Activated T-helper 17 cell treated with anti-CD3 and anti-CD28 coated beads, Interleukin-2, amount 50 U/mL, for 72 hours (primary cell): ENCODE measurements at regions not wholly inside any gene's neighbourhood (a gene's known extent, or its start where the extent isn't known, plus 50 kb on each side); places are given as distances from the start of the nearest gene placed in this dataset.

Source experiments
- ATAC-seq: fragments of 150-1000 bp; cut with Tn5 transposase; replicated peaks from 2 replicates; pipeline ENCODE4 v1.10.0; 2021; ENCODE audit warnings: mild to moderate bottlenecking, moderate library complexity
- H3K27ac Mint-ChIP-seq: one replicate; pipeline ENCODE4 v1.8.0; 2022; ENCODE audit warnings: mixed read lengths
- H3K27me3 Mint-ChIP-seq: one replicate; pipeline ENCODE4 v1.8.0; 2022; ENCODE audit warnings: mixed read lengths
- H3K36me3 Mint-ChIP-seq: one replicate; pipeline ENCODE4 v1.8.0; 2022; ENCODE audit warnings: low read depth, mild to moderate bottlenecking, mixed read lengths
- H3K4me1 Mint-ChIP-seq: one replicate; pipeline ENCODE4 v1.8.0; 2022; ENCODE audit warnings: mixed read lengths
- H3K4me3 Mint-ChIP-seq: one replicate; pipeline ENCODE4 v1.8.0; 2022; ENCODE audit warnings: mild to moderate bottlenecking, mixed read lengths
- H3K9me3 Mint-ChIP-seq: one replicate; pipeline ENCODE4 v1.8.0; 2022; ENCODE audit warnings: mixed read lengths

GRCh38 chr3:150317469-150317868 lies 90.6 kb upstream of the TSC22D2 start:
- no peaks in the 10 kb centered on the region for H3K4me1 Mint-ChIP-seq
- no peak overlapping the region for H3K4me3 Mint-ChIP-seq
- no peak overlapping the region for H3K27ac Mint-ChIP-seq
- no peak for ATAC-seq
- H3K9me3 Mint-ChIP-seq = no peaks in the 10 kb centered on the region
- no peaks in the 10 kb centered on the region for H3K36me3 Mint-ChIP-seq
- H3K27me3 Mint-ChIP-seq = peaks cover 8% of the 10 kb centered on the region

DNA sequence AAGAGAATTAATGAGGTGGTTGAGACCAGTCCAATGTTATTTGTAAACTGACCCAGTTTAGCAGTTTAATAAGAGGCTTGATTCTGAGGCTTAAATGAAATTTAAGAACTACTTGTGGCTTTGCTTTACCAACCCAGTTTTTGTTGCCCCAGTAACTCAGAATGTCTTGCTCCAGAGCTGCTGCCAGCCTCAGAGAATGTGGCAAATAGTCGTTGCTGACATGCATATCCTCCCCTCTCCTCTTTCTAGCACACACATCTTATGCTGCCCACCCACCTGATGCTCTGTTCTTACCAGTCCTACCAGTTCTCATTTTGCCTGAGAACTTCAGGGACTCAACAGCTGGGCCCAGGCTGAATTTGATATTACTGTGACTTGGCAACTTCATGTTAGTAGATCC lies 92.4 kb upstream of the TSC22D2 start:
- no peak overlapping the region for H3K4me3 Mint-ChIP-seq
- no peak for ATAC-seq

GRCh38 chr3:150314248-150315004 lies 93.7 kb upstream of the TSC22D2 start:
- Mint-ChIP-seq H3K9me3 (no peaks in the 10 kb centered on the region), H3K4me3 (no peak overlapping the region), H3K27me3 (peaks cover 15% of the 10 kb centered on the region), H3K4me1 (no peaks in the 10 kb centered on the region), H3K36me3 (no peaks in the 10 kb centered on the region), H3K27ac (no peak overlapping the region)
- ATAC-seq = no peak

More for the DNA sequence above, 92.4 kb upstream of the TSC22D2 start:
- Mint-ChIP-seq H3K27me3 (peaks cover 13% of the 10 kb centered on the region), H3K4me1 (no peaks in the 10 kb centered on the region), H3K36me3 (no peaks in the 10 kb centered on the region), H3K9me3 (no peaks in the 10 kb centered on the region), H3K27ac (no peak overlapping the region)

GRCh38 chr3:150312018-150312657 lies 96.0 kb upstream of the TSC22D2 start:
- Mint-ChIP-seq H3K27me3 (peaks cover 26% of the 10 kb centered on the region), H3K4me3 (no peak overlapping the region), H3K4me1 (no peaks in the 10 kb centered on the region), H3K36me3 (no peaks in the 10 kb centered on the region), H3K27ac (no peak overlapping the region), H3K9me3 (no peaks in the 10 kb centered on the region)
- ATAC-seq = no peak

- peaks cover 27% of the 10 kb centered on the region for H3K27me3 Mint-ChIP-seq
- H3K4me3 Mint-ChIP-seq = no peak overlapping the region
- H3K4me1 Mint-ChIP-seq = no peaks in the 10 kb centered on the region
- no peak overlapping the region for H3K27ac Mint-ChIP-seq
- no peaks in the 10 kb centered on the region for H3K9me3 Mint-ChIP-seq
- H3K36me3 Mint-ChIP-seq = no peaks in the 10 kb centered on the region
- ATAC-seq = no peak
Observed at GRCh38 chr3:150311156-150311555, 96.9 kb upstream of the TSC22D2 start.

DNA sequence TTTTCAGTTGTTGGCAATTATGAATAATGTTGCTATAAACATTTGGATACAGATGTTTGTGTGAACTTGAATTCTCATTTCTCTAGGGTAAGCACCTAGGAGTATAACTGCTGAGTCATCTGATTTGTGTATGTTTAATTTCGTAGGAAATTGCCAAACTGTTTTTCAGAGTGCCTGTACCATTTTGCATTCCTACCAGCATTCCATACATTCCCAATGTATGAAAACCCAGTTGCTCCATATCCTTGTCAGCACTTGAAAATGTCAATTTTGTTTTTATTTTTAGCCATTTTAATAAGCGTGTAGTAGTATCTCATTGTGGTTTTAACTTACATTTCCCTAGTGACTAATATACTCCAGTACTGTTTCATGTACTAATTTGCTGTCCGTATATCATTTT lies 98.5 kb upstream of the TSC22D2 start:
- no peaks in the 10 kb centered on the region for H3K9me3 Mint-ChIP-seq
- peak; percentile 21 for ATAC-seq
- no peak overlapping the region for H3K27ac Mint-ChIP-seq
- peaks cover 35% of the 10 kb centered on the region for H3K27me3 Mint-ChIP-seq
- H3K4me1 Mint-ChIP-seq = no peaks in the 10 kb centered on the region
- no peak overlapping the region for H3K4me3 Mint-ChIP-seq
- no peaks in the 10 kb centered on the region for H3K36me3 Mint-ChIP-seq

DNA sequence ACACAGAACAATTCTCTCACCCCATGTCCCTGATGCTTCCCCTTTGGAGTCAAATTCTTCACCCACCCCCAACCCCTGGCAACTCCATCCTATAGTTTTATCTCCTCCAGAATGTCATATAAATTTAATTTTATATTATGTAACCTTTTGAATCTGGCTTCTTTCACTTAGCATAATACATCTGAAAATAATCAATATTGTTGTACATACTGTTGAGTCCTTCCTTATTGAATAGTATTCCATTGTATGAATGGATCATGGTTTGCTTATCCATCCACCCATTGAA lies 98.9 kb upstream of the TSC22D2 start:
- Mint-ChIP-seq H3K27me3 (peaks cover 38% of the 10 kb centered on the region), H3K36me3 (no peaks in the 10 kb centered on the region), H3K27ac (no peak overlapping the region), H3K4me3 (no peak overlapping the region), H3K4me1 (no peaks in the 10 kb centered on the region), H3K9me3 (no peaks in the 10 kb centered on the region)
- no peak for ATAC-seq

- no peaks in the 10 kb centered on the region for H3K4me1 Mint-ChIP-seq
- peaks cover 42% of the 10 kb centered on the region for H3K27me3 Mint-ChIP-seq
- ATAC-seq = no peak
- H3K4me3 Mint-ChIP-seq = no peak overlapping the region
- H3K36me3 Mint-ChIP-seq = no peaks in the 10 kb centered on the region
- no peak overlapping the region for H3K27ac Mint-ChIP-seq
- H3K9me3 Mint-ChIP-seq = no peaks in the 10 kb centered on the region
Observed at GRCh38 chr3:150308481-150309256, 99.4 kb upstream of the TSC22D2 start.

DNA sequence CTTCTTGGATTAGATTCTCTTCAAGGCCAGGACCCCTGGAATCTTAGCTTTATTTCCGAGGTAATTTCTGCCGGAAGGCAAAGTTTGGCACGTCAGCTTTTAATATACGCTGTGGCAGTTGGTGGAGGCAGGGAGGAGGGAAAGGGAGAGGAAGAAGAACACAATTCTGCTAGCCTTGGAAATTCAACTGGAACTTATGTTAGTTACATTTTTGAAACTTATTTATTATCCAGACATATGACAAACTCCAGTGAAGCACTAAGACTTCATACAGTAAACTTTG lies 100.1 kb upstream of the TSC22D2 start:
- H3K27ac Mint-ChIP-seq = no peak overlapping the region
- no peaks in the 10 kb centered on the region for H3K36me3 Mint-ChIP-seq
- no peaks in the 10 kb centered on the region for H3K9me3 Mint-ChIP-seq
- H3K4me1 Mint-ChIP-seq = no peaks in the 10 kb centered on the region
- H3K27me3 Mint-ChIP-seq = peaks cover 46% of the 10 kb centered on the region
- no peak for ATAC-seq
- H3K4me3 Mint-ChIP-seq = no peak overlapping the region

DNA sequence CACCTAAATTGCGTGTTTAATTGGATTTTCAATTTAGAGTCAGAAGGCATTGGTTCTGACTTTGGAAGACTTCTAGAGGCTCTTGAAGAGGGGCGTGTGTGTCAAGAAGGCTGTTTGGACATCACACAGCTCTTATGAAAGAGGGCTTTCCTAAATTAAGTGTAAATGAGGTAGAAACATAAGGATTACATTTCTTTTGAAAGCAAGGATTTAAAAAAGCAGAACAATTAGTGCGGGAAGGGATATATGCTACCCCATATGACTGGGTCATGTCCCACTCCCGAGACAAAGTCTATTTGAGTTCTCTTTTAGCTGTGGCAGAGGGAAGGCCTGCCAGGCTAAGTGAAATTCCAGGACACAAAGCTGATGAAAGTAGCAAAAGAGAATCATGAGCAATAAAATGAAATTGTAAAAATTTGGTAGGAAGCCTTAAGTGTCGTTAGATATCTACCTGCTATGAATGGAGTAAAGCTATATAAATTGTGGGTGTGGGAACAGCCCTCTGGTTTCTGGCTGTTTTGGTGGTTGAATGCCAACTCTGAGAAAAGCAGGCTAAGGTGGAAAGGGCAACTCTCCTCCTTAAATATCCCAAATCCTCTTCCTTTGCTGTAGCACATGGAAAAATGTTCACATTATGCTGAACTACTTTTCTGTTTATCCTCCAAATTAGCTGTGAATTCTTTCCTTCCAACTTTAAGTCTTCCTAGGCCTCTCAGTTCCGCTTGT lies 100.6 kb upstream of the TSC22D2 start:
- Mint-ChIP-seq H3K27ac (no peak overlapping the region), H3K9me3 (no peaks in the 10 kb centered on the region), H3K4me3 (no peak overlapping the region), H3K27me3 (peaks cover 50% of the 10 kb centered on the region), H3K4me1 (no peaks in the 10 kb centered on the region), H3K36me3 (no peaks in the 10 kb centered on the region)
- ATAC-seq = no peak

DNA sequence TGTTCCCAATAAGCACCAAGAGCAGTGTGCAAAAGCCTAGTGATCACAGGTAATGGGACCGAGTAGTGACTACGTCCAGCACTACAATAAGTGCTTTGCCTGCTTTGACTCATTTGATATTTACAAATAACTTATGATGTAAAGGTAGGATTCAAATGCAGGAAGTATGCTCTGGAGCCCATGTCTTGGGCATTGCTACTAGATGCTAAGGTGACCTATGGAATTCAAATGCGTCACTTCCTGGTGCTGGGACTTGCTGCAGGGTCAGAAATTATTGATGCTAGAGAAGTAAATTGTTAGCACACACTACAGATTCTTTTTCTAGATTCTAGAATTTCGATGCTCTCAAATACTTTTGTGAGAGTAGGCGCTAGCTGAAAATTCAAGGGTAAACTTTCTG lies 101.2 kb upstream of the TSC22D2 start:
- H3K9me3 Mint-ChIP-seq = no peaks in the 10 kb centered on the region
- no peak overlapping the region for H3K27ac Mint-ChIP-seq
- H3K27me3 Mint-ChIP-seq = peaks cover 54% of the 10 kb centered on the region
- H3K4me3 Mint-ChIP-seq = no peak overlapping the region
- H3K36me3 Mint-ChIP-seq = no peaks in the 10 kb centered on the region
- ATAC-seq = no peak
- no peaks in the 10 kb centered on the region for H3K4me1 Mint-ChIP-seq

DNA sequence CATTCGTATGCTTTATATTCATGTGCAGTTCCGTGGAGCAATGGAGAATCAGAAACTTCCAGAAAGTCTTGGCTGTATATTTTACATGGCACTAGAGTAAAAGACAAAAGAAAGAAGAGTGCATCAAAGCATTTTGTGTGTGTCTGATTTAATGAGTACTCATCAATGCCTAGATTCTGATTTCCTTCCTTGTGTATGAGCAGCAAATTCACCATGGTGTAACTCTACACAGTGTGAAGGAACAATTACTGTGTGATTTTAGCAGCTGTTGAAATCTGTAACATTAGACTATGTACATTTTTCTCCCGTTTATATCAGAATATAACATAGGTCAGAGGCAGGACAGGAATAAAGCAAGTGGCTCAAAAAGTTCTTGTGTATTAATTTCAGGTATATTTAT lies 102.0 kb upstream of the TSC22D2 start:
- Mint-ChIP-seq H3K4me1 (no peaks in the 10 kb centered on the region), H3K4me3 (no peak overlapping the region), H3K36me3 (no peaks in the 10 kb centered on the region), H3K27me3 (peaks cover 54% of the 10 kb centered on the region), H3K9me3 (no peaks in the 10 kb centered on the region), H3K27ac (no peak overlapping the region)
- no peak for ATAC-seq

- no peaks in the 10 kb centered on the region for H3K36me3 Mint-ChIP-seq
- H3K27me3 Mint-ChIP-seq = peaks cover 57% of the 10 kb centered on the region
- peak; percentile 29 for ATAC-seq
- no peaks in the 10 kb centered on the region for H3K4me1 Mint-ChIP-seq
- H3K9me3 Mint-ChIP-seq = no peaks in the 10 kb centered on the region
- H3K4me3 Mint-ChIP-seq = no peak overlapping the region
- no peak overlapping the region for H3K27ac Mint-ChIP-seq
Observed at GRCh38 chr3:150303768-150304167, 104.3 kb upstream of the TSC22D2 start.

- ATAC-seq = no peak
- Mint-ChIP-seq H3K27ac (no peak overlapping the region), H3K27me3 (peaks cover 44% of the 10 kb centered on the region), H3K4me3 (no peak overlapping the region), H3K9me3 (no peaks in the 10 kb centered on the region), H3K36me3 (no peaks in the 10 kb centered on the region), H3K4me1 (no peaks in the 10 kb centered on the region)
Observed at GRCh38 chr3:150302246-150302645, 105.9 kb upstream of the TSC22D2 start.
